Panc1 (cell line): ENCODE measurements at regions not wholly inside any gene's neighbourhood (a gene's known extent, or its start where the extent isn't known, plus 50 kb on each side); places are given as distances from the start of the nearest gene placed in this dataset.
"Not testable (repeated sequence)": the region's sequence is repeated elsewhere in the genome, so short reads cannot be mapped to it uniquely, and the experiment has no call there.

ENCODE experiments used
- ATAC-seq: fragments of 200-7000 bp; cut with Tn5 transposase; 2 replicates; pipeline ENCODE4 v1.9.1; 2020; ENCODE audit warnings: mild to moderate bottlenecking, moderate library complexity
- BruUV-seq: library from RNA; stranded (reverse); fragments of 400-500 nt; replicated peaks from 2 replicates; lab custom pipeline; 2021; lab: Mats Ljungman, UMichigan
- CTCF ChIA-PET: fragments of 300-600 bp; sonication (Branson Sonifier 250); formaldehyde crosslinking; loops from one replicate; lab custom pipeline; 2022; ENCODE audit warnings: antibody characterized with exemption; lab: Charles Lee
- POLR2A ChIA-PET: fragments of 300-600 bp; sonication (Branson Sonifier 250); formaldehyde crosslinking; loops from one replicate; lab custom pipeline; 2022; ENCODE audit warnings: antibody characterized with exemption; lab: Charles Lee
- DNase-seq: peaks from one replicate; pipeline ENCODE4 v3.0.0-alpha.2; 2010; ENCODE audit warnings: low read depth, low spot score
- H3K27ac ChIP-seq: 2 replicates; pipeline ENCODE4 v1.5.1; 2011; ENCODE audit warnings: mild to moderate bottlenecking, low read length, inconsistent platforms
- H3K27me3 ChIP-seq: fragments of 200-500 bp; sonication (Bioruptor generic); 2 replicates; pipeline ENCODE4 v1.6.0; 2014; ENCODE audit warnings: low read length, inconsistent platforms; ENCODE audit not compliant: control insufficient read depth, insufficient read depth
- H3K36me3 ChIP-seq: fragments of 200-500 bp; sonication (Bioruptor generic); 2 replicates; pipeline ENCODE4 v1.5.1; 2014; ENCODE audit warnings: inconsistent platforms, mild to moderate bottlenecking, low read length, moderate library complexity; ENCODE audit not compliant: control insufficient read depth, insufficient read depth
- H3K4me1 ChIP-seq: 2 replicates; pipeline ENCODE4 v1.5.1; 2011; ENCODE audit warnings: inconsistent platforms, mild to moderate bottlenecking, low read length, moderate library complexity; ENCODE audit not compliant: control insufficient read depth, insufficient read depth
- H3K4me3 ChIP-seq, 2 experiments: 2 replicates each; pipeline ENCODE4 v1.5.1; 2011 to 2012; ENCODE audit warnings: low read depth in 2 of 2, low read length in 2 of 2, mild to moderate bottlenecking in 2 of 2, inconsistent platforms in 1 of 2, moderate library complexity in 1 of 2
- H3K9me3 ChIP-seq: fragments of 200-500 bp; sonication (Bioruptor generic); 2 replicates; pipeline ENCODE4 v1.5.1; 2014; ENCODE audit warnings: low read depth, mild to moderate bottlenecking, inconsistent platforms, low read length, moderate library complexity; ENCODE audit not compliant: control insufficient read depth, insufficient read depth
- CTCF ChIP-seq: fragments of 450-650 bp; IDR thresholded peaks from 2 replicates; pipeline ENCODE4 v1.5.1; 2017; ENCODE audit warnings: mild to moderate bottlenecking
- POLR2AphosphoS5 ChIP-seq: IDR thresholded peaks from 2 replicates; pipeline ENCODE4 v1.6.1; 2012; ENCODE audit warnings: mild to moderate bottlenecking, low read depth, low read length, moderate library complexity
- REST ChIP-seq, 2 experiments: IDR thresholded peaks; 2 replicates each; pipeline ENCODE4 v1.6.1; 2011 to 2012; ENCODE audit warnings: low read depth in 2 of 2, control low read depth in 1 of 2, low read length in 1 of 2, mild to moderate bottlenecking in 1 of 2, moderate library complexity in 1 of 2; ENCODE audit not compliant: insufficient read depth in 1 of 2
- SIN3A ChIP-seq: IDR thresholded peaks from 2 replicates; pipeline ENCODE4 v1.6.1; 2012; ENCODE audit warnings: low read depth, mild to moderate bottlenecking, low read length, moderate library complexity, borderline replicate concordance; ENCODE audit not compliant: insufficient read depth
- TCF7L2 ChIP-seq: IDR thresholded peaks from 2 replicates; pipeline ENCODE4 v1.6.1; 2011; ENCODE audit warnings: mild to moderate bottlenecking, low read depth, low read length, inconsistent platforms
- in situ Hi-C: cut with HindIII; loops from 2 replicates; pipeline ENCODE4 v1.10.0; 2016; ENCODE audit warnings: low sequenced_read_pairs, low pct_unique_long_range_greater_than_20kb
- intact Hi-C: fragments of 100-400 bp; cut with micrococcal nuclease; formaldehyde crosslinking; loops from one replicate; pipeline ENCODE4 v1.10.0; 2022; ENCODE audit not compliant: unreplicated experiment

GRCh38 chr3:178112134-178112533, 424.1 kb upstream of the KCNMB2 start:
- no peak for DNase-seq
- TF ChIP-seq SIN3A, result no peak
- TF ChIP-seq TCF7L2, result no peak
- TF ChIP-seq CTCF, result no peak
- no peak for TF ChIP-seq POLR2AphosphoS5
- no peak for TF ChIP-seq REST (IDR thresholded peaks at IDR 0.05; ENCODE audit: insufficient read depth in 1 of 2, low read depth in 2 of 2, low read length in 1 of 2)

GRCh38 chr3:178112552-178112951, 423.7 kb upstream of the KCNMB2 start:
- H3K9me3 ChIP-seq, H3K36me3 ChIP-seq, DNase-seq, H3K4me3 ChIP-seq, ATAC-seq, H3K27me3 ChIP-seq, H3K4me1 ChIP-seq, CTCF ChIA-PET, intact Hi-C loops, in situ Hi-C loops, POLR2A ChIA-PET, BruUV-seq, H3K27ac ChIP-seq: not testable (repeated sequence)

More at GRCh38 chr3:178112134-178112533, 424.1 kb upstream of the KCNMB2 start:
- intact Hi-C loops (no loop called here), in situ Hi-C loops (no loop called here)
- H3K9me3 ChIP-seq, result no peaks in the 10 kb centered on the region
- no peak for ATAC-seq
- no TSS peak for BruUV-seq
- H3K36me3 ChIP-seq, result no peaks in the 10 kb centered on the region
- H3K4me1 ChIP-seq, result no peaks in the 10 kb centered on the region
- H3K27me3 ChIP-seq, result no peaks in the 10 kb centered on the region
- CTCF ChIA-PET, result no interaction called here
- no peak overlapping the region for H3K4me3 ChIP-seq
- H3K27ac ChIP-seq, result no peak overlapping the region
- POLR2A ChIA-PET, result no interaction called here

GRCh38 chr3:178117641-178118040, 418.6 kb upstream of the KCNMB2 start:
- no TSS peak for BruUV-seq
- Histone ChIP-seq H3K4me3 (no peak overlapping the region), H3K27ac (no peak overlapping the region), H3K4me1 (no peaks in the 10 kb centered on the region), H3K36me3 (no peaks in the 10 kb centered on the region), H3K9me3 (no peaks in the 10 kb centered on the region), H3K27me3 (no peaks in the 10 kb centered on the region)
- ATAC-seq (no peak), DNase-seq (no peak)
- TF ChIP-seq SIN3A (no peak), REST (IDR thresholded peaks at IDR 0.05; ENCODE audit: insufficient read depth in 1 of 2, low read depth in 2 of 2, low read length in 1 of 2) (no peak), TCF7L2 (no peak), POLR2AphosphoS5 (no peak), CTCF (no peak)
- intact Hi-C loops, result no loop called here
- POLR2A ChIA-PET, result no interaction called here
- CTCF ChIA-PET, result no interaction called here
- in situ Hi-C loops, result no loop called here
